ENCODE measurements at regions not wholly inside any gene's neighbourhood (a gene's known extent, or its start where the extent isn't known, plus 50 kb on each side); places are given as distances from the start of the nearest gene placed in this dataset.
A peak's percentile ranks its signal among the peaks of the same experiment; 100 is the strongest.
"Not testable (repeated sequence)": the region's sequence is repeated elsewhere in the genome, so short reads cannot be mapped to it uniquely, and the experiment has no call there.

GRCh38 chr10:29780639-29781038 lies 145.9 kb upstream of the SVIL start:
- DNase-seq (ENCODE audit: low read depth in 2 of 2): no peak
- TF ChIP-seq CTCF (IDR thresholded peaks at IDR 0.05; ENCODE audit: low read depth, low read length): no peak
- H3K4me3 ChIP-seq (replicated peaks in 1 of 2; ENCODE audit: low read depth in 2 of 2, low read length in 2 of 2): no peak overlapping the region

- no peak for TF ChIP-seq CTCF (IDR thresholded peaks at IDR 0.05; ENCODE audit: low read depth, low read length)
- no peak for DNase-seq (ENCODE audit: low read depth in 2 of 2)
- H3K4me3 ChIP-seq (replicated peaks in 1 of 2; ENCODE audit: low read depth in 2 of 2, low read length in 2 of 2): no peak overlapping the region
Measured at GRCh38 chr10:29780096-29780495, 145.3 kb upstream of the SVIL start.

- DNase-seq (ENCODE audit: low read depth in 2 of 2): no peak
- H3K4me3 ChIP-seq (replicated peaks in 1 of 2; ENCODE audit: low read depth in 2 of 2, low read length in 2 of 2): no peak overlapping the region
- no peak for TF ChIP-seq CTCF (IDR thresholded peaks at IDR 0.05; ENCODE audit: low read depth, low read length)
Measured at GRCh38 chr10:29776246-29776645, 141.5 kb upstream of the SVIL start.

- H3K4me3 ChIP-seq (replicated peaks in 1 of 2; ENCODE audit: low read depth in 2 of 2, low read length in 2 of 2): no peak overlapping the region
- no peak for DNase-seq (ENCODE audit: low read depth in 2 of 2)
- no peak for TF ChIP-seq CTCF (IDR thresholded peaks at IDR 0.05; ENCODE audit: low read depth, low read length)
Measured at GRCh38 chr10:29774475-29774874, 139.7 kb upstream of the SVIL start.

- DNase-seq (ENCODE audit: low read depth in 2 of 2): no peak
- H3K4me3 ChIP-seq (replicated peaks in 1 of 2; ENCODE audit: low read depth in 2 of 2, low read length in 2 of 2): no peak overlapping the region
- TF ChIP-seq CTCF (IDR thresholded peaks at IDR 0.05; ENCODE audit: low read depth, low read length): no peak
Measured at GRCh38 chr10:29773675-29774091, 138.9 kb upstream of the SVIL start.

GRCh38 chr10:29772403-29772802 lies 137.6 kb upstream of the SVIL start:
- no peak for TF ChIP-seq CTCF (IDR thresholded peaks at IDR 0.05; ENCODE audit: low read depth, low read length)
- no peak for DNase-seq (ENCODE audit: low read depth in 2 of 2)
- H3K4me3 ChIP-seq (replicated peaks in 1 of 2; ENCODE audit: low read depth in 2 of 2, low read length in 2 of 2): no peak overlapping the region

- DNase-seq (ENCODE audit: low read depth in 2 of 2): peak in 1 of 2 donors; percentile 7
- no peak for TF ChIP-seq CTCF (IDR thresholded peaks at IDR 0.05; ENCODE audit: low read depth, low read length)
- H3K4me3 ChIP-seq (replicated peaks in 1 of 2; ENCODE audit: low read depth in 2 of 2, low read length in 2 of 2): no peak overlapping the region
Measured at GRCh38 chr10:29771376-29771775, 136.6 kb upstream of the SVIL start.

- not testable (repeated sequence) for H3K4me3 ChIP-seq (replicated peaks in 1 of 2; ENCODE audit: low read depth in 2 of 2, low read length in 2 of 2); DNase-seq (ENCODE audit: low read depth in 2 of 2)
Measured at GRCh38 chr10:29769277-29769676, 134.5 kb upstream of the SVIL start.

Measured in cardiac fibroblast (primary cell).